Astrocyte (in vitro differentiated cells and primary cell): ENCODE measurements at regions not wholly inside any gene's neighbourhood (a gene's known extent, or its start where the extent isn't known, plus 50 kb on each side); places are given as distances from the start of the nearest gene placed in this dataset.

Experiments
- DNase-seq: peaks from one replicate; pipeline ENCODE4 v3.0.0-alpha.2; 2010; ENCODE audit warnings: low read depth
- FAIRE-seq: peaks from 2 replicates; lab custom pipeline; 2011; peaks lifted over from hg19 to GRCh38; lab: Jason Lieb, UNC
- H2AFZ ChIP-seq: 2 replicates; pipeline ENCODE4 v1.6.0; 2012; ENCODE audit warnings: low read depth, low read length, inconsistent platforms
- H3K27ac ChIP-seq: 2 replicates; pipeline ENCODE4 v1.5.1; 2011; ENCODE audit warnings: low read depth, low read length, inconsistent platforms
- H3K27me3 ChIP-seq: 2 replicates; pipeline ENCODE4 v1.6.0; 2011; ENCODE audit warnings: low read length, inconsistent platforms; ENCODE audit not compliant: insufficient read depth
- H3K36me3 ChIP-seq: 2 replicates; pipeline ENCODE4 v1.5.1; 2011; ENCODE audit warnings: low read length, inconsistent platforms; ENCODE audit not compliant: insufficient read depth
- H3K4me1 ChIP-seq: 2 replicates; pipeline ENCODE4 v1.5.1; 2011; ENCODE audit warnings: low read length, inconsistent platforms; ENCODE audit not compliant: insufficient read depth
- H3K4me2 ChIP-seq: 2 replicates; pipeline ENCODE4 v1.6.0; 2012; ENCODE audit warnings: low read length, inconsistent platforms
- H3K4me3 ChIP-seq: 2 replicates; pipeline ENCODE4 v1.5.1; 2011; ENCODE audit warnings: low read depth, mild to moderate bottlenecking, low read length, inconsistent platforms; ENCODE audit not compliant: insufficient read depth
- H3K79me2 ChIP-seq: 2 replicates; pipeline ENCODE4 v1.6.0; 2012; ENCODE audit warnings: mild to moderate bottlenecking, low read length, inconsistent platforms; ENCODE audit not compliant: insufficient read depth
- H3K9ac ChIP-seq: 2 replicates; pipeline ENCODE4 v1.6.0; 2012; ENCODE audit warnings: mild to moderate bottlenecking, low read length, inconsistent platforms
- H3K9me3 ChIP-seq: 2 replicates; pipeline ENCODE4 v1.5.1; 2012; ENCODE audit warnings: low read depth, mild to moderate bottlenecking, low read length, inconsistent platforms; ENCODE audit not compliant: insufficient read depth
- H4K20me1 ChIP-seq: 2 replicates; pipeline ENCODE4 v1.6.0; 2012; ENCODE audit warnings: low read length, inconsistent platforms; ENCODE audit not compliant: insufficient read depth
- H3K27ac Mint-ChIP-seq: one replicate; pipeline ENCODE4 v1.8.0; 2021; ENCODE audit warnings: mild to moderate bottlenecking, mixed read lengths; ENCODE audit not compliant: unreplicated experiment
- H3K27me3 Mint-ChIP-seq: one replicate; pipeline ENCODE4 v1.8.0; 2021; ENCODE audit warnings: low read depth, mixed read lengths; ENCODE audit not compliant: unreplicated experiment
- H3K36me3 Mint-ChIP-seq: one replicate; pipeline ENCODE4 v1.8.0; 2021; ENCODE audit warnings: low read depth, mixed read lengths; ENCODE audit not compliant: unreplicated experiment
- H3K4me1 Mint-ChIP-seq: one replicate; pipeline ENCODE4 v1.8.0; 2021; ENCODE audit warnings: low read depth, mixed read lengths; ENCODE audit not compliant: unreplicated experiment
- H3K4me3 Mint-ChIP-seq: one replicate; pipeline ENCODE4 v1.8.0; 2021; ENCODE audit warnings: mild to moderate bottlenecking, moderate library complexity, mixed read lengths; ENCODE audit not compliant: unreplicated experiment
- H3K9me3 Mint-ChIP-seq: one replicate; pipeline ENCODE4 v1.8.0; 2021; ENCODE audit warnings: mild to moderate bottlenecking, mixed read lengths; ENCODE audit not compliant: unreplicated experiment
- CTCF ChIP-seq: IDR thresholded peaks from 2 replicates; pipeline ENCODE4 v1.5.1; 2011; ENCODE audit warnings: low read depth, mild to moderate bottlenecking, inconsistent platforms, low read length, moderate library complexity; ENCODE audit not compliant: insufficient read depth
- EZH2 ChIP-seq: IDR thresholded peaks from 2 replicates; pipeline ENCODE4 v1.6.1; 2012; ENCODE audit warnings: mild to moderate bottlenecking, low read length, inconsistent platforms; ENCODE audit not compliant: insufficient read depth

GRCh38 chr10:3584926-3585784, 199.9 kb downstream of the KLF6 start:
- Mint-ChIP-seq H3K4me1 (peaks cover 2% of the 10 kb centered on the region), H3K27me3 (peaks cover 4% of the 10 kb centered on the region), H3K27ac (no peak overlapping the region), H3K9me3 (no peaks in the 10 kb centered on the region), H3K4me3 (no peak overlapping the region), H3K36me3 (no peaks in the 10 kb centered on the region)
- no peaks in the 10 kb centered on the region for H3K79me2 ChIP-seq
- no peak overlapping the region for H3K4me3 ChIP-seq
- TF ChIP-seq CTCF (no peak), EZH2 (no peak)
- H3K27me3 ChIP-seq: no peaks in the 10 kb centered on the region
- H3K4me1 ChIP-seq: no peaks in the 10 kb centered on the region
- H3K27ac ChIP-seq: no peak overlapping the region
- H2AFZ ChIP-seq: no peak overlapping the region
- FAIRE-seq (no peak), DNase-seq (no peak)
- no peaks in the 10 kb centered on the region for H4K20me1 ChIP-seq
- no peaks in the 10 kb centered on the region for H3K9me3 ChIP-seq
- H3K36me3 ChIP-seq: no peaks in the 10 kb centered on the region
- H3K4me2 ChIP-seq: no peak overlapping the region
- H3K9ac ChIP-seq: no peak overlapping the region

- Mint-ChIP-seq H3K27ac (no peak overlapping the region), H3K27me3 (peaks cover 4% of the 10 kb centered on the region), H3K4me3 (no peak overlapping the region), H3K9me3 (no peaks in the 10 kb centered on the region), H3K36me3 (no peaks in the 10 kb centered on the region), H3K4me1 (peaks cover 5% of the 10 kb centered on the region)
- FAIRE-seq (no peak), DNase-seq (no peak)
- no peak overlapping the region for H3K9ac ChIP-seq
- H3K4me2 ChIP-seq: no peak overlapping the region
- H3K4me3 ChIP-seq: no peak overlapping the region
- no peak overlapping the region for H2AFZ ChIP-seq
- H3K27ac ChIP-seq: no peak overlapping the region
- no peaks in the 10 kb centered on the region for H4K20me1 ChIP-seq
- H3K27me3 ChIP-seq: no peaks in the 10 kb centered on the region
- no peaks in the 10 kb centered on the region for H3K4me1 ChIP-seq
- no peaks in the 10 kb centered on the region for H3K79me2 ChIP-seq
- no peaks in the 10 kb centered on the region for H3K9me3 ChIP-seq
- TF ChIP-seq EZH2: no peak
- no peak for TF ChIP-seq CTCF
- no peaks in the 10 kb centered on the region for H3K36me3 ChIP-seq
These were observed 204.4 kb downstream of the KLF6 start for GRCh38 chr10:3580565-3580964.

- H3K79me2 ChIP-seq: no peaks in the 10 kb centered on the region
- no peak overlapping the region for H3K27ac Mint-ChIP-seq
- H3K4me3 ChIP-seq: no peak overlapping the region
- H3K4me1 Mint-ChIP-seq: peaks cover 5% of the 10 kb centered on the region
- no peak overlapping the region for H2AFZ ChIP-seq
- no peak for FAIRE-seq
- H3K4me3 Mint-ChIP-seq: no peak overlapping the region
- H3K9ac ChIP-seq: no peak overlapping the region
- no peak for DNase-seq
- no peaks in the 10 kb centered on the region for H3K4me1 ChIP-seq
- TF ChIP-seq EZH2 (no peak), CTCF (no peak)
- no peaks in the 10 kb centered on the region for H3K36me3 Mint-ChIP-seq
- H3K9me3 Mint-ChIP-seq: no peaks in the 10 kb centered on the region
- no peaks in the 10 kb centered on the region for H4K20me1 ChIP-seq
- no peaks in the 10 kb centered on the region for H3K36me3 ChIP-seq
- H3K9me3 ChIP-seq: no peaks in the 10 kb centered on the region
- no peaks in the 10 kb centered on the region for H3K27me3 ChIP-seq
- H3K27me3 Mint-ChIP-seq: peaks cover 4% of the 10 kb centered on the region
- H3K27ac ChIP-seq: no peak overlapping the region
- H3K4me2 ChIP-seq: no peak overlapping the region
These were observed 205.2 kb downstream of the KLF6 start for GRCh38 chr10:3579845-3580244.
